GM12878 (cell line): ENCODE measurements at regions not wholly inside any gene's neighbourhood (a gene's known extent, or its start where the extent isn't known, plus 50 kb on each side); places are given as distances from the start of the nearest gene placed in this dataset.

Experiments used
- CHD1 ChIP-seq: IDR thresholded peaks from 2 replicates; pipeline ENCODE4 v1.6.1; 2012; ENCODE audit warnings: low read depth, low read length, improper control_type of control experiment
- CTCF ChIP-seq, 3 experiments: IDR thresholded peaks in 2 of 3; conservative IDR thresholded peaks in 1 of 3; 2 replicates each; pipeline ENCODE4 v1.5.1; 2011; ENCODE audit warnings: low read depth in 3 of 3, low read length in 3 of 3, mild to moderate bottlenecking in 3 of 3, control low read depth in 2 of 3, moderate library complexity in 2 of 3, inconsistent platforms in 1 of 3, mixed read lengths in 1 of 3; ENCODE audit not compliant: control insufficient read depth in 2 of 3, insufficient read depth in 1 of 3; ENCODE audit errors: extremely low read depth in 1 of 3
- EZH2 ChIP-seq: IDR thresholded peaks from 2 replicates; pipeline ENCODE4 v1.6.1; 2012; ENCODE audit warnings: low read depth, mild to moderate bottlenecking, control low read depth, inconsistent platforms, low read length, borderline replicate concordance; ENCODE audit not compliant: control insufficient read depth
- GABPA ChIP-seq: IDR thresholded peaks from 2 replicates; pipeline ENCODE4 v1.6.1; 2014; ENCODE audit warnings: antibody characterized with exemption, low read depth, mild to moderate bottlenecking, inconsistent platforms
- LARP7 ChIP-seq: fragments of 450-650 bp; IDR thresholded peaks from 2 replicates; pipeline ENCODE4 v1.6.1; 2017; ENCODE audit warnings: mild to moderate bottlenecking
- MXI1 ChIP-seq: fragments of 150-350 bp; IDR thresholded peaks from 2 replicates; pipeline ENCODE4 v1.6.1; 2011; ENCODE audit warnings: low read depth, mild to moderate bottlenecking, inconsistent platforms, low read length, improper control_type of control experiment
- NFYB ChIP-seq: IDR thresholded peaks from 2 replicates; pipeline ENCODE4 v1.6.1; 2011; ENCODE audit warnings: low read depth, mild to moderate bottlenecking, low read length, improper control_type of control experiment, moderate library complexity; ENCODE audit not compliant: insufficient read depth

GRCh38 chr13:111035861-111036260 lies 79.2 kb upstream of the ARHGEF7 start:
- TF ChIP-seq CHD1 (no peak), CTCF (IDR thresholded peaks at IDR 0.05 in 2 of 3, conservative IDR thresholded peaks at IDR 0.05 in 1 of 3; ENCODE audit: control insufficient read depth in 2 of 3, extremely low read depth in 1 of 3, insufficient read depth in 1 of 3, low read depth in 3 of 3, low read length in 3 of 3) (no peak), NFYB (no peak), LARP7 (no peak), GABPA (no peak), MXI1 (no peak), EZH2 (no peak)
